GM18511 (cell line): ENCODE measurements at regions not wholly inside any gene's neighbourhood (a gene's known extent, or its start where the extent isn't known, plus 50 kb on each side); places are given as distances from the start of the nearest gene placed in this dataset.

Experiments used
- ATAC-seq: cut with Tn5 transposase; IDR thresholded peaks from one replicate; pipeline ENCODE4 v1.9.1; 2021; ENCODE audit warnings: mild to moderate bottlenecking, moderate library complexity; ENCODE audit not compliant: unreplicated experiment

DNA sequence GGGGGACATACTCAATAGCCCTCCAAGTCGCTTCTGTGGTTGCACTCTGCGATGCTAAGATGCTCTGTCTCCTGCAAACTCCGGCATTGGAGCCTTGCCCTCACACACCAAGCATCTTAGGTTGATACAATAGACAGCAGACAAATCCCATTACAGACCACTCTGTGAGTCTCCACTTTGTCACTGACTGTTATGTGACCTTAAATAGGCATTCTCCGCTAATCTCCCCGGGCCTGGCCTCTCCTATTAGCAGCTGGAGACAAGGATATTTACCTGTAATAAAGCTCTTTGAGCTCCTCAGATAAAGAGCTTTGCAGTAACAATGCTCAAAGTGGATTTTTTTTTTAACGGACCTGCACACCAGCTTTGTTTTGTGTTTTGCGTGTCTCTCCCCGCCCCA is 479.7 kb upstream of the TBX3 start:
- ATAC-seq, result no peak

- ATAC-seq, result no peak
Observed at GRCh38 chr12:115160271-115161128, 476.5 kb upstream of the TBX3 start.

- ATAC-seq, result no peak
Observed at GRCh38 chr12:115158816-115159215, 474.8 kb upstream of the TBX3 start.

DNA sequence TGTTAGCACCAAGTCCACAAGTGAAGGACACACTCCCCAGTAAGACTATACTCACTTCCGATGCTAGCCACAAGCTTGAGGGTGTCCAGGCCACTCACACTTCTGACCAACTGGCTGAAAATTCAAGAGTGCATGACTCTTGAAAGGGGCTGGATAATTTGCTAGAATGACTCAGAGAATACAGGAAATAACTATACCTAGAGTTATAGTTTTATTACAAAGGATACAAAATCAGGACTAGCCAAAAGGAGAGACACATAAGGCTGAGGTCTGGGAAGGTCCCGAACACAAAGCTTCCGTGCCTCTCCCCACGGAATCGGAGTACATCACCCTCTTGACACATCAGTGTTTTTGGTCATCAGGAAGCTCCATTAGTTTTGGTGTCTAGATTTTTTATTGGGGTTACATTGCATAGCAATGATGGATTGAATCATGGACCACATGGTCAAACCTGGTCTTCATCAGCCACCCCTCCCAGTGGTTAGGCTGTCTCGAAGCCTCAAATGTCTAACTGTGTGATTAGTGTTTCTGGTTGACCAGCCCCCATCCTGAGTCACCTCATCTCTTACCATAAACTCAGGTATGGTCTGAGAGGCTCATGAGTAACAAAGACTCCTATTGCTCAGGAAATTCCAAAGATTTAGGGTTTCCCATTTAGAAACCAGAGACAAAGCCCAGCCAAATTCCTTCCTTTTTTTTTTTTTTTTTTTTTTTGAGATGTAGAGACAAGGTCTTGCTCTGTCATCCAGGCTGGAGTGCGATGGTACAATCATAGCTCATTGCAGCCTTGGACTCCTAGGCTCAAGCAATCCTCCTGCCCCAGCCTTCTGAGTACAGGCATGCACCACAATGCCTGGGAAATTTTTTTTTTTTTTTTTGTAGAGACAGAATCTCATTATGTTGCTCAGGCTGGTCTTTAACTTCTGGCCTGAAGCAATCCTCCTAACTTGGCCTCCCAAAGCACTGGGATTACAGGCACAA is 472.0 kb upstream of the TBX3 start:
- ATAC-seq, result no peak

DNA sequence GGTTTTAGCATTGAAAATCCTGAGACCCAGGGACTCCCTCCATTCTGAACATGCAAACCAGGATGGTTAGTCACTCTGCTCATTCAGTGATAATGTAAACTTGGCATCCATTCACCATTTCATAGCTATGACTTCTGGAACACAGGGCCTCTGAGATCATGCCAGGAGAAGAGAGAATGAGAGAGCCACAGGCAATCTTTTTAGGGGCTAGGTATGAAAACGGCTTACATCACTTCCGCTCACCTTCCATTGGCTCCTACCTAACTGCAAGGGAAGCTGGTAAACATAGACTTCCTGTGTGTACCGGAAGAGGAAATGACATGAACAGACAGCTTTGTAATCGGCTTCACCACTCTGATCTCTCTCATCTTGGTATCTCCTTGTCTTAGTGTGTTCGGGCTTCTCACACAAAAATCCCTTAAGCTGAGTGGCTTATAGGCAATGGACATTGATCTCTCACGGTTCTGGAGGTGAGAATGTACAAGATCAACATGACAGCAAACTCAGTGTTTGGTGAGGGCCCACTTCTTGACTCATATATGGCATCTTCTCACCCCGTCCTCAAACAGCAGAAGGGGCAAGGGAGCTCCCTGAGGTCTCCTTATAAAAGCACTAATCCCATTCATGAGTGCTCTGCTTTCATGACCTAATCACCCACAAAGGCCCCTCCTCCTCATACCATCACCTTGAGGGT is 465.9 kb upstream of the TBX3 start:
- no peak for ATAC-seq

DNA sequence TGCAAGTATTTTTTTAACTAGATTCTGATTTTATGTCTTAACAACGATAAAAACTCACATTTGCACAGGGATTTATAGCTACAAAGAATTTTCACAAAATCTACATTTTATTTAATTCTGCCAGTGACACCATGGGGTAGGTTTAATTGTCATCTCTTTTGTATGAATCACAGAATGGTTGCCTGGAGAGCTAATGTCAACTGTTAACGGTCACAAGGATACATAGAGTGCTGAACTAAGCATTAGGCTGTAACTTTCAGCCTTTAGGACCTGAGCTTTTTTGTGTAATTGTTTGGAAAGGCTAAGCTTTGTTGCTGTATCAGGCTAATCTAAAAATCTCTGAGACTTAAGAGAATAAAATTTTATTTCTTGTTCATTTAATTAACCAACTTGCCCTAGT is 465.3 kb upstream of the TBX3 start:
- no peak for ATAC-seq

GRCh38 chr12:115147916-115148315 is 463.9 kb upstream of the TBX3 start:
- ATAC-seq, result no peak

DNA sequence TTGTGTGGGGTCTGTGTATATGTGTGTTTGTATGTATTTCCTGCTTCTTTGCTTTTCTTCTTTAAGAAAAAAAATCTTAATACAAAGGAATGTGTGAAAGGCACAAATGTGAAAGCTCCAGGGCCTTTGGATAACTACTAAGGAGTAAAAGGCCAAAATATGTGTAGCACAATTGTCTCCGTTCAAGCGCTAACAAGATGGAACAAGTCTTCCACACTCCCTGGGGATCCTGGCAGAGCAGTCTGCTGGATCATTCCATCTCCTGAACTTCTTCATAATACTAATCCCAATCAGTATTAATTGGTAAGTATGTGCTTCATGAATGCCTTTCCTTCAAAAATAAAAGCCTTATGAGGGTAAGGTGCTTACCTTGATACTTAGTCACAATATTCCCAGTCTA is 462.5 kb upstream of the TBX3 start:
- ATAC-seq, result no peak

- ATAC-seq, result no peak
Observed at GRCh38 chr12:115144425-115144824, 460.4 kb upstream of the TBX3 start.

DNA sequence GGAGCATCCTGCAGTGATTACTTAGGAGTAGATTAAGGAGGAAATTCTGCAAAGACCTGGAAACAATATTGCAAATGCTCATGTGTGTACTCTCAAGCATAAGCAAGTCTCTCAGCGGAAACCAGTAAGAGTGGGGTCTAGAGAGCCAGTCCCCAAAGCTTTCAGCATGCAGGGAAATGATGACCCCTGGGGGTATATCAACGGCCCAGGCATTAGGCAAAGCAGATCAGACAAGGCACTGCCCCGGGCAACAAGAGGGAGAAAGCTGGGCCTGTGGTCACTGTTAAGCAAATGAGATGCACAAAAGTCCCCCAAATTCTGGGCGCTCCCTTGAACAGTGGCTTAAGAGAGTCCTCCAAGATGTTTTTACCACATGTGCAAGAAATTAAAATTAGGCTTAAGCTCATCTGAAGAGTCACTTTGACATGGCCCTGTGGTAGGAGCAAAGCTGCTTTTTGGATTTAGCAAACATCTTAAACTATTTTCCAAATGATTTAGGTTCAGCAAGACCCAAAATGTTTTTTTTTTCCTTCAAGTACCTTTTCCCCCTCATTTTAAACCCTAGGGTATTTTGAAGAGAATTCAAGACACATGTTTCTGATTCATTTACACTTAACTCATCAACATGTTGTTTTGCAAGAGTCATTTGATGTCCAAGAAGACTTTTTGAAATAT is 457.1 kb upstream of the TBX3 start:
- ATAC-seq, result no peak

DNA sequence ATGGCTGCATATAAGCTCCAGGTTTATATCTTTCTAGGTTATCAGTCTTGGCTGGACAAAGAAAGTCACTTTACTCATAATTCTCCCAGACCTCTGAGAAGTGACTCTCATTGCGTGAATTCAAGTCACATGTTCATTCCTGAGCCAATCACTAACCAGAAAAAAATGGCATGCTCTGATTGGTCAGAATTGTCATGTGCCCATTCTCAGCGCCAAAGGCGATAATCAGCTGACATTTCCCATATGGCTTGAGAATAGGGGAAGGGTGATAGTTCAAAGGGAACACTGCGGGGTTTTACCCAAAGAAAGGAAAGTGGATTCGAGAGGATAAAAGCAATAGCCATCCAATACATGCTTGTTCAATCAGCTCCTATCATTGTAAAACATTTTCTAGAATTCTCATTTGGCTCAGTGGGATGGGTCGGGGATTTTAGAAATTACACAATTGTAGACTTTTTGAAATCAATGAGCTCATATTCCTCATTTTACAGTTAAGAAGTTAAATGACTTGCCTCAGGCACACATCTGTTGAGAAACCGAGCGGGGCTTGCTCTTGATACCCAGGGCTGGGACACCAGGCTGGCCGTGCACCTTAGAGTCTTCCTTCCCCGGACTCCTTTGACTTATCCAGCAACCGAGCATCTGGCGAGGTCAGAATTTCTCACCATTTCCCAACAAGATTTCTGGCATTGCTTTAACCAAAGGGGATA is 454.0 kb upstream of the TBX3 start:
- ATAC-seq, result no peak

GRCh38 chr12:115135800-115136211 is 451.8 kb upstream of the TBX3 start:
- ATAC-seq, result no peak

DNA sequence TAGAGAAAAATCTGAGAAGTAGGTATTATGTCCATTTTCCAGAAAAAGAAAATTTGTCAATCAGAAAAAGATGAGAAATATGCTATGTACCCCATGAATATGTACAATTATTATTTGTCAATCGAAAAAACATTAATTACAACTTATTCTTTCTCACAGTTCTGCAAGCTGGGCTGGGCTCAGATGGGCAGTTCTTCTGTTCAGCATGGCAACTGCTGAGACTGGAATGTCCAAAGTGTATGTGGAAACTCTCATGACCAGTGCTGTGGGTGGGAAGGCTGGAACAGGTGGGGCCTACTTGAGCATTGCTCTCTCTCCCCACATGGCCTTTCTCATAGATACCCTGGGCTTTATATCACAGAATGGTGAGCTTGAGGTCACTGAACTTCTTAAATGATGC is 450.3 kb upstream of the TBX3 start:
- ATAC-seq, result no peak

GRCh38 chr12:115132905-115133304 is 448.9 kb upstream of the TBX3 start:
- no peak for ATAC-seq

- no peak for ATAC-seq
Observed at GRCh38 chr12:115132145-115132544, 448.2 kb upstream of the TBX3 start.

- no peak for ATAC-seq
Observed at GRCh38 chr12:115129727-115130126, 445.8 kb upstream of the TBX3 start.

GRCh38 chr12:115121053-115121452 is 437.1 kb upstream of the TBX3 start:
- no peak for ATAC-seq

DNA sequence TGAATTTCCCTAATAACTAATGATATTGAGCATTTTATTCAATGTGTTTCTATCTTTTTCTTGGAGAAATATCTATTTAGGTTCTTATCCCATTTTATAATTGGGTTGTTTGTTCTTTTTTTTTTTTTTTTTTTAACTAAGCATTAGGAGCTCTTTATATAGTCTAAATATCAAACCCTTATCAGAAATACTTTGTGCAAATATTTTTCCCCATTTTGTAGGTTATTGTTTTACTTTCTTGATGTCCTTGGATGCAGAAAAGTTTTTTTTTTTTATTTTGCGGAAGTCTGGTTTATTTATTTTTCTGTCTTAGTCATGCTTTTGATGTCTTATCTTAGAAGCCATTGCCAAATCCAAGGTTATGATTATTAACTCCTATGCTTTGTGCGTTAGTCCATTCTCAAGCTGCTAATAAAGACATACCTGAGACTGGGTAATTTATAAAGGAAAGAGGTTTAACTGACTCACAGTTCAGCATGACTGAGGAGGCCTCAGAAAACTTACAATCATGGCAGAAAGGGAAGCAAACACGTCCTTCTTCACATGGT is 434.3 kb upstream of the TBX3 start:
- no peak for ATAC-seq

DNA sequence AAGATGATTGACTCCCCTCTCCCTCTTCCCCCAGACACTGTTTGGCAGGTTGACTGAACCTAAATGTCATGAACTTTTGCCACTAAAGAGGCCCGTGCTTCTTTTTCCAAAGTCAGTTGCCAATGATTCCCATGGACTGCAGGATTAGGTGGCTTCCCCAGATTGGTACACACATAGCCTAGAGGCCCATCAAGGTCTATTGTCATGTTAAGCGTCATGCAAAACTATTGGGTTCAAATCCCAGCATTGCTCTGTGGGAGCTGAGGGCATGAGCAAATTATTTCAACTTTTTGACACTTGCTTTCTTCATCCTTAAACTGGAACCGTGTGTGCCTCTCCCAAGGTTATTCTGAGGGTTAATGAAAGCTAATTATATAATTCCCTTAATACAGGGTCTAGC is 430.2 kb upstream of the TBX3 start:
- ATAC-seq, result no peak

- no peak for ATAC-seq
Observed at GRCh38 chr12:115109863-115110262, 425.9 kb upstream of the TBX3 start.
